IMR-90 (cell line): ENCODE measurements at regions not wholly inside any gene's neighbourhood (a gene's known extent, or its start where the extent isn't known, plus 50 kb on each side); places are given as distances from the start of the nearest gene placed in this dataset.
A peak's percentile ranks its signal among the peaks of the same experiment; 100 is the strongest.

Experiments used
- ATAC-seq: fragments of 200-7000 bp; cut with Tn5 transposase; 2 replicates; pipeline ENCODE4 v1.9.1; 2020; ENCODE audit warnings: low read depth, mild to moderate bottlenecking, moderate library complexity
- BruUV-seq: library from RNA; stranded (reverse); fragments of 400-500 nt; replicated peaks from 2 replicates; lab custom pipeline; 2021; lab: Mats Ljungman, UMichigan
- CTCF ChIA-PET: fragments of 300-600 bp; formaldehyde crosslinking; extraction: SDS; loops from one replicate; lab custom pipeline; 2021; ENCODE audit warnings: antibody characterized with exemption; lab: Yijun Ruan, JAX
- POLR2A ChIA-PET: fragments of 300-600 bp; sonication (Branson Sonifier 250); formaldehyde crosslinking; loops from one replicate; lab custom pipeline; 2022; ENCODE audit warnings: antibody characterized with exemption; ENCODE audit not compliant: unreplicated experiment; lab: Charles Lee
- DNase-seq: peaks from one replicate; pipeline ENCODE4 v3.0.0; 2013
- H2AFZ ChIP-seq: replicated peaks from 2 replicates; pipeline ENCODE3; 2013; ENCODE audit warnings: low read length, mild to moderate bottlenecking; ENCODE audit not compliant: poor library complexity
- H2AK5ac ChIP-seq: 2 replicates; pipeline ENCODE4 v1.6.1; 2013; ENCODE audit warnings: low read depth, low read length, inconsistent platforms
- H2AK9ac ChIP-seq: replicated peaks from 2 replicates; pipeline ENCODE3; 2013; ENCODE audit warnings: mild to moderate bottlenecking, low read depth, low read length, moderate library complexity; ENCODE audit not compliant: poor library complexity
- H2BK120ac ChIP-seq: 2 replicates; pipeline ENCODE4 v1.6.1; 2013; ENCODE audit warnings: low read depth, low read length, inconsistent platforms
- H2BK15ac ChIP-seq: 3 replicates; pipeline ENCODE4 v1.6.1; 2013; ENCODE audit warnings: low read depth, low read length, inconsistent platforms
- H2BK20ac ChIP-seq: 2 replicates; pipeline ENCODE4 v1.6.1; 2013; ENCODE audit warnings: low read depth, mild to moderate bottlenecking, inconsistent platforms, low read length, moderate library complexity
- H2BK5ac ChIP-seq: 2 replicates; pipeline ENCODE4 v1.6.1; 2013; ENCODE audit warnings: mild to moderate bottlenecking, low read depth, low read length, inconsistent platforms; ENCODE audit not compliant: poor library complexity, severe bottlenecking
- H3K14ac ChIP-seq: replicated peaks from 2 replicates; pipeline ENCODE4 v1.6.1; 2013; ENCODE audit warnings: low read depth, low read length, inconsistent platforms
- H3K18ac ChIP-seq: 2 replicates; pipeline ENCODE4 v1.6.1; 2013; ENCODE audit warnings: low read depth, low read length, control low read depth
- H3K23ac ChIP-seq: 2 replicates; pipeline ENCODE4 v1.6.1; 2013; ENCODE audit warnings: low read depth, low read length, inconsistent platforms
- H3K27ac ChIP-seq: 2 replicates; pipeline ENCODE4 v1.5.1; 2013; ENCODE audit warnings: mild to moderate bottlenecking, control low read depth, low read length; ENCODE audit not compliant: insufficient read depth
- H3K27me3 ChIP-seq: 2 replicates; pipeline ENCODE4 v1.6.1; 2013; ENCODE audit warnings: low read length; ENCODE audit not compliant: control insufficient read depth, insufficient read depth
- H3K36me3 ChIP-seq: 2 replicates; pipeline ENCODE4 v1.6.1; 2013; ENCODE audit warnings: low read length, mixed read lengths; ENCODE audit not compliant: control insufficient read depth, insufficient read depth
- H3K4ac ChIP-seq: 2 replicates; pipeline ENCODE4 v1.6.1; 2013; ENCODE audit warnings: low read depth, low read length, inconsistent platforms
- H3K4me1 ChIP-seq: 2 replicates; pipeline ENCODE4 v1.6.1; 2013; ENCODE audit warnings: low read length, mixed read lengths; ENCODE audit not compliant: control insufficient read depth, insufficient read depth
- H3K4me2 ChIP-seq: 2 replicates; pipeline ENCODE4 v1.6.1; 2013; ENCODE audit warnings: low read depth, mild to moderate bottlenecking, control low read depth, low read length, moderate library complexity
- H3K4me3 ChIP-seq: 2 replicates; pipeline ENCODE4 v1.5.1; 2013; ENCODE audit warnings: low read depth, mild to moderate bottlenecking, control low read depth, low read length, moderate library complexity; ENCODE audit not compliant: insufficient read depth
- H3K56ac ChIP-seq: 2 replicates; pipeline ENCODE4 v1.6.1; 2013; ENCODE audit warnings: low read length, inconsistent platforms; ENCODE audit not compliant: insufficient read depth; ENCODE audit errors: extremely low read depth
- H3K79me1 ChIP-seq, 2 experiments: 2 replicates each; pipeline ENCODE4 v1.6.1; 2013; ENCODE audit warnings: low read length in 2 of 2, inconsistent platforms in 1 of 2, low read depth in 1 of 2
- H3K9ac ChIP-seq: 2 replicates; pipeline ENCODE4 v1.6.1; 2013; ENCODE audit warnings: low read depth, low read length, control low read depth
- H3K9me1 ChIP-seq: 2 replicates; pipeline ENCODE4 v1.6.1; 2013; ENCODE audit warnings: low read length, inconsistent platforms; ENCODE audit not compliant: insufficient read depth
- H3K9me3 ChIP-seq: 2 replicates; pipeline ENCODE4 v1.6.1; 2013; ENCODE audit warnings: low read length; ENCODE audit not compliant: control insufficient read depth, insufficient read depth
- H4K20me1 ChIP-seq: 2 replicates; pipeline ENCODE4 v1.6.1; 2013; ENCODE audit warnings: low read length, inconsistent platforms; ENCODE audit not compliant: insufficient read depth
- H4K5ac ChIP-seq: 2 replicates; pipeline ENCODE4 v1.6.1; 2013; ENCODE audit warnings: mild to moderate bottlenecking, low read depth, low read length, control low read depth
- H4K8ac ChIP-seq, 2 experiments: 2 replicates each; pipeline ENCODE4 v1.6.1; 2013; ENCODE audit warnings: low read depth in 2 of 2, low read length in 2 of 2, control low read depth in 1 of 2, inconsistent platforms in 1 of 2
- H4K91ac ChIP-seq: 2 replicates; pipeline ENCODE4 v1.6.1; 2013; ENCODE audit warnings: low read depth, low read length, inconsistent platforms; ENCODE audit not compliant: insufficient read depth
- FOS ChIP-seq: fragments of 150-350 bp; IDR thresholded peaks from 2 replicates; pipeline ENCODE4 v1.6.1; 2016; ENCODE audit warnings: low read depth, low read length
- NFE2L2 ChIP-seq: fragments of 150-350 bp; IDR thresholded peaks from 2 replicates; pipeline ENCODE4 v1.6.1; 2016; ENCODE audit warnings: low read depth, mild to moderate bottlenecking, low read length
- WGBS, 2 experiments: methylation state at CpG; one replicate each; pipeline versions ENCODE4 v1.1.5 to v1.1.7; 2013; ENCODE audit warnings: missing lambda C conversion rate in 2 of 2; ENCODE audit not compliant: insufficient read length in 1 of 2; ENCODE audit errors: extremely low coverage in 2 of 2; 5-methylcytosine and 5-hydroxymethylcytosine counted together
- dilution Hi-C: fragments of 300-500 bp; cut with HindIII; formaldehyde crosslinking; loops from one replicate; pipeline ENCODE4 v1.14.3; 2018; ENCODE audit warnings: low sequenced_read_pairs; ENCODE audit not compliant: unreplicated experiment
- in situ Hi-C: fragments of 300-500 bp; cut with MboI; formaldehyde crosslinking; loops from 3 replicates; pipeline ENCODE4 v1.14.3; 2019; ENCODE audit warnings: low sequenced_read_pairs, inconsistent platforms, mixed read lengths
- intact Hi-C: fragments of 100-400 bp; cut with micrococcal nuclease; formaldehyde crosslinking; loops from 2 replicates; pipeline ENCODE4 v1.10.0; 2022

DNA sequence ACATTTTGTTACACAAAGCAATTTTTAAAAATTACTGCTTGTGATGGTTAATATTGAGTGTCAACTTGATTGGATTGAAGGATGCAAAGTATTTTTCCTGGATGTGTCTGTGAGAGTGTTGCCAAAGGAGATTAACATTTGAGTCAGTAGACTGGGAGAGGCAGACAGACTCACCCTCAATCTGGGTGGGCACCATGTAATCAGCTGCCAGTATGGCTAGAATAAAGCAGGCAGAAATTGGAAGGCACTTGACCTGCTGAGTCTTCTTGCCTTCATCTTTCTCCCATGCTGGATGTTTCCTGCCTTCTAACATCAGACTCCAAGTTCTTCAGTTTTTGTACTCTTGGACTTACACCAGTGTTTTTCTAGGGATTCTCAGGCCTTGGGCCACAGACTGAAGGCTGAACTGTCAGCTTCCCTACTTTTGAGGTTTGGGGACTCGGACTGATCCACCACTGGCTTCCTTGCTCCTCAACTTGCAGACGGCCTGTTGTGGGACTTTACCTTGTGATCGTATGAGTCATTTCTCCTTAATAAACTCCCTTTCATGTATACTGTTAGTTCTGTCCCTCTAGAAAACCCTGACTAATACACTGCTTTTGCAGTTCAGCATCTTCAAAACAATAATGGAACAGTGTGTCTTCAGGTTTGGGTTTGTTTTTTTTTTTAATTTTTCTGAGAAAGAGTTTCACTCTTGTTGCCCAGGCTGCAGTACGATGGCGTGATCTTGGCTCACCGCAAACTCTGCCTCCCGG, 244.1 kb upstream of the SEMA3C start:
- H4K20me1 ChIP-seq: no peaks in the 10 kb centered on the region
- no peaks in the 10 kb centered on the region for H3K79me1 ChIP-seq
- H3K4ac ChIP-seq: 0 out of 2 replicates have a peak overlapping the region, but pooled peaks have one; percentile 45
- DNase-seq (peak; percentile 70), ATAC-seq (no peak)
- H4K8ac ChIP-seq: 0 out of 4 replicates have a peak overlapping the region, but pooled peaks of 1 of the 2 experiments have one; percentile 10
- WGBS, 2 experiments: no CpG with 5 or more reads among the region's 7 CpGs
- no peak overlapping the region for H3K4me3 ChIP-seq
- H2BK120ac ChIP-seq: no peak overlapping the region; the same call in 1 of the 2 replicates
- no peak overlapping the region for H2BK5ac ChIP-seq
- H3K4me2 ChIP-seq: no peak overlapping the region
- no TSS peak for BruUV-seq
- no peak overlapping the region for H2BK15ac ChIP-seq
- H2BK20ac ChIP-seq: peak overlapping the region; percentile 16; the same call in 1 of the 2 replicates
- H3K23ac ChIP-seq: no peak overlapping the region
- H3K4me1 ChIP-seq: peaks cover 6% of the 10 kb centered on the region
- H3K14ac ChIP-seq: peak overlapping the region; percentile 23; the same call in 1 of the 2 replicates
- intact Hi-C loops: no loop called here
- ChIA-PET CTCF (no interaction called here), POLR2A (no interaction called here)
- no peak overlapping the region for H4K91ac ChIP-seq
- no peak overlapping the region for H3K9ac ChIP-seq
- no peak overlapping the region for H2AFZ ChIP-seq
- no peak overlapping the region for H4K5ac ChIP-seq
- in situ Hi-C loops: no loop called here
- peak overlapping the region; percentile 52; the same call in 1 of the 2 replicates for H3K18ac ChIP-seq
- H3K56ac ChIP-seq: no peak overlapping the region
- TF ChIP-seq FOS (peak; percentile 13; the same call in 1 of the 2 replicates), NFE2L2 (no peak)
- H3K27ac ChIP-seq: no peak overlapping the region
- H3K9me3 ChIP-seq: no peaks in the 10 kb centered on the region
- H3K36me3 ChIP-seq: no peaks in the 10 kb centered on the region
- H2AK9ac ChIP-seq: no peak overlapping the region
- no peaks in the 10 kb centered on the region for H3K27me3 ChIP-seq
- peak overlapping the region; percentile 14; the same call in 1 of the 2 replicates for H2AK5ac ChIP-seq
- dilution Hi-C loops: no loop called here
- H3K9me1 ChIP-seq: no peaks in the 10 kb centered on the region
